Activated CD4-positive, CD25-positive, alpha-beta regulatory T cell (primary cell): ENCODE measurements at regions not wholly inside any gene's neighbourhood (a gene's known extent, or its start where the extent isn't known, plus 50 kb on each side); places are given as distances from the start of the nearest gene placed in this dataset.

Experiments used
- DNase-seq, 4 experiments: peaks; one replicate each; lab custom pipeline; 2025; lab: John Stamatoyannopoulos, UW

DNA sequence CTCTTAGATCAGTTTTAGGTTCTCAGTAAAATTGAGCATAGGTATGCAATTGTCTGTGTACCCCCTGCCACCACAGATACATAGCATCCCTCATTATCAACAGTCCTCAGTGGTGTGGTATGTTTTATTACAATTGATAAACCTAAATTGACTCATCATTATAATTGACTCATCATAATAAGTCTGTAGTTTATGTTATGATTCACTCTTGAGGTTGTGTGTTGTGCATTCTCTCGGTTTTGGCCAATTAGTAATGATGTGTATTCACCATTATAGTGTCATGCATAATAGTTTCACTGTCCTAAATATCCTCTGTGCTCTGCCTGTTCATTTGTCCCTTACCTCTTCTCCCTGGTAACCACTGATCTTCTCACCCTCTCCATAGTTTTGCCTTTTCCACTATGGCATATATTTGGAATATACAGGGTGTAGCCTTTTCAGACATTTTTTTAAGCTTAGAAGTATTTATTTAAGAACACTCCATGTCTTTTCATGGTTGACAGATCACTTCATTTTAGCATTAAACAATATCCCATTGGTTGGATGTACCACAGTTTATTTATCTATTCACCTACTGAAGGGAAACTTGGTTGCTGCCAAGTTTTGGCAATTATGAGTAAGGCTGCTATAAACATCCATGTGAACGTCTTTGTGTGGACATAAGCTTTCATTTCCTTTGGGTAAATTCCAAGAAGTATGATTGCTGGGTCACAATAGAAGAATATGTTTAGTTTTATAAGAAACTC lies 1620.6 kb upstream of the MIR17HG start:
- no peak for DNase-seq

DNA sequence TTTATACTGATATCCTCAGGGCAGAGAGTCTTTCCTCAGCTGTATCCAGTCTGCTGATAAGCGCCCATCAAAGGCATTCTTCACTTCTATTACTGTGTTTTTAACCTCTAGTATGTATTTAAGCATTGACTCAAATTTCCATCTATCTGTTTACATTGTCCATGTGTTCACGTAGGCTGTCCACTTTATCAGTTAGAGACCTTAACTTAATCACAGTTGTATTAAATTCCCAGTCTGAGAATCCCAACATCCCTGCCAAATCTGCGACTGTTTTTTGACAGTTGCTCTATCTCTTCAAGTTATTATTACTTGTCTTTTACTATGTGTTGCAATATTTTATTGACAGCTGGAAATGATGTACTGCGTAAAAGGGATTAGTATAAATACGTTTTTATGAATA lies 1613.7 kb upstream of the MIR17HG start:
- DNase-seq: no peak

- no peak for DNase-seq
These were observed 1610.4 kb upstream of the MIR17HG start for GRCh38 chr13:89737051-89737450.

GRCh38 chr13:89738072-89738471 lies 1609.4 kb upstream of the MIR17HG start:
- DNase-seq: no peak

- no peak for DNase-seq
These were observed 1606.3 kb upstream of the MIR17HG start for GRCh38 chr13:89740994-89741685.

DNA sequence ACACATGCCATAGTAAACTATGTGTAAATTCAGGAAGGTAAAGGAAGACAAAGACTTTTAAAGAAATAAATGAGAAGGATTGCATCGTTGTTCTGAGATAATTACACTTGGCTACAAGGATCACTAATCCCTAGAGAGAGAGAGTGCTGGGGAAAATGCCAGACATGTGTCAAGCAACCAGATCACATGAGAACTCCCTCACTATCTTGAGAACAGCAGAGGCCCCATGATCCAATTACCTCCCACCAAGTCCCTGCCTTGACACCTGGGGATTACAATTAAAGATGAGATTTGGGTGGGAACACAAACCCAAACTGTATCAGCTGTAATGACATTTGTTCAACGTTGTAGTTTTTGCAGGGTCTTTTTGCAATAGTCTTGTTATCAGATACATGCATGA lies 1600.9 kb upstream of the MIR17HG start:
- DNase-seq: no peak

- no peak for DNase-seq
These were observed 1598.8 kb upstream of the MIR17HG start for GRCh38 chr13:89748716-89749115.

GRCh38 chr13:89749888-89750287 lies 1597.6 kb upstream of the MIR17HG start:
- DNase-seq: no peak

DNA sequence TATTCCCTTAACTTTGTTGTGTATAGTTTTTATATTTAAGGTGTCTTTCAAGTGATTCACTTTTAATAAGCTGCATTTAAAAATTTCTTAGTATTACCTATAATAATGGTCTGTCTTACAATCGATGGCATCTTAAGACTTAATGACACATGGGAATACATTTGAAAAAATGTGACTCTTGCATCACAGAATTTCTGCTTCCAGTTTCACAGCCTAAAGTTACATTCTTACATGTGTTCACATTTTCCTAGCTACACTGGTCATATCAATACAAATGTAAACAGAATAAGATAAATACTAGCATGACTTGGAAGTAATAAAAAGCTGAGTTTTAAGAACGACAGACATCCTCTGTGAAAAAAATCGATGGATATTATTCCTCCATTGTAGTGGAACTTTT lies 1597.1 kb upstream of the MIR17HG start:
- DNase-seq: no peak

- no peak for DNase-seq
These were observed 1596.0 kb upstream of the MIR17HG start for GRCh38 chr13:89751432-89751930.

- no peak for DNase-seq
These were observed 1595.1 kb upstream of the MIR17HG start for GRCh38 chr13:89752394-89752793.

DNA sequence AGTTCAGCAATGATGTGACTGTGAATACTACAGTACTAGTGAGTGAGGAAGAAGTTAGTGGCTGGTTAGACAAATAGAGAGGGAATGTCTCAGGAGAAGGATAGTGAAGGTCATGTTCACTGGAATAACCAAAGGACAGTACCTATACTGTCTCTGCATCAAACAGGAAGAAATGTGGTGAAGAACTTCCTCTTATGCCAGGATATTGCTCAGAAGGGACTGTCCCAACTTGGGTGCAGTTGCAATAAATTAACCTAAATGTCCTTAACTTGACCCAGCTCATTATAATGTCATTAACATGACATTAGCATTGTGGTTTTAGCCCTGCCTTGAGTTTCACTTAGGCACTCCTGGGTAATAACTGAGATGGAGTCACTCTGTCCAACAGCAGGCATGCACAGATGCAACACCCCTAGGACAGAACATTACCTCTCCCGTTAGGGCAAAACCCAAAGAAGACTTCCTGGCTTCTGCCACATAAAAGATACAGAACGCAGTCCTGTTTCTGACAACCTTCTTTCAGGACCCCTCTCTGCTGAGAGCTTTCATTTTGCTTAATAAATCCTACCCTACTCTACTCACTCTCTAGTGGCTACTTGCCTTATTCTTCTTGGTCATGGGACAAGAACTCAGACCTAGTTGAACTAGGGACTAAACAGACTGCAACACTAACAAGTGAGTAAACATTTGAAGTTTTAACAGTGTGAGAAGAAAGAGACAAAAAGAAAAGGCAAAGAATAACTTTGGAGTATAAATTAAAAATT lies 1591.6 kb upstream of the MIR17HG start:
- no peak for DNase-seq

DNA sequence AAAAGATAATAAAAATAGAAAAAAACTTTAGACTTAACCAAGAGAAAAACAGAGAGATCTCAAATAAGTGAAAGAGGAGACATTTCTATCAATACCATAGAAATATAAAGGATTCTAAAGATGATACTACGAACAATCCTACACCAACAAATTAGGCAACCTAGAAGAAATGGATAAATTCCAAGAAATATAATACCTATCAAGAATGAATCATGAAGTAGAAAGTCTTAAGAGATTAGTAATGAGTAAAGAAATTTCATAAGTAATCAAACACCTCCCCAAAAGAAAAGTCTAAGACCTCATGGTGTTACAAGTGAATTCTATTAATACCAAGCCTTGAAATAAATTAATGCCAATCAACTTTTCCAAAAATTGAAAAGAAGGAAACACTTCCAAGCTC lies 1584.5 kb upstream of the MIR17HG start:
- no peak for DNase-seq

DNA sequence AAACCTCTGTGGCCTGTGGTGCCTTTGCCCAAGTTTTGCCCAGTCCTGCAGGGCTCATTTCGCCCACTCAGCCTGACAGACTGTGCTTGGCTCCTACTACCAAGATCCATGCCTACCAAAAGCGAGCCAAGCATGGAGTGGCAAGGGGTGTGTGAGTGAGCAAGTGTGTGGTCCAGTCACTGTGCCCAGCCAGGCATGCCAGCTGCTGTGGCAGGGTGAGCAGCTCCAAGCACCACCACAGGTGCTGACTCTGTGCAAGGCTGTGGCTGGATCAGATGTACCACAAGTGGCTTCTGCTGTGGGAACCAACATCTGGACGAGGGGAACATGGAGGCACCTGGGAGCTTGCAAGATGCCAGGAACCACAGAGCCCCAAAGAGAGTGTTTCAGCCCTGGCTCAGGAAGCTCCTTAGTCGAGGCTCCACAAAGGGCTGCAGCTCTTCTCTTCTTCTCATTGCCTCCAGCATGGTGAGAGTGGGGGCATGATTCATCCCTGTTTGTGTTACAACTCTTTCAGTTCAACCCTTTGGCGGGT lies 1564.2 kb upstream of the MIR17HG start:
- no peak for DNase-seq

DNA sequence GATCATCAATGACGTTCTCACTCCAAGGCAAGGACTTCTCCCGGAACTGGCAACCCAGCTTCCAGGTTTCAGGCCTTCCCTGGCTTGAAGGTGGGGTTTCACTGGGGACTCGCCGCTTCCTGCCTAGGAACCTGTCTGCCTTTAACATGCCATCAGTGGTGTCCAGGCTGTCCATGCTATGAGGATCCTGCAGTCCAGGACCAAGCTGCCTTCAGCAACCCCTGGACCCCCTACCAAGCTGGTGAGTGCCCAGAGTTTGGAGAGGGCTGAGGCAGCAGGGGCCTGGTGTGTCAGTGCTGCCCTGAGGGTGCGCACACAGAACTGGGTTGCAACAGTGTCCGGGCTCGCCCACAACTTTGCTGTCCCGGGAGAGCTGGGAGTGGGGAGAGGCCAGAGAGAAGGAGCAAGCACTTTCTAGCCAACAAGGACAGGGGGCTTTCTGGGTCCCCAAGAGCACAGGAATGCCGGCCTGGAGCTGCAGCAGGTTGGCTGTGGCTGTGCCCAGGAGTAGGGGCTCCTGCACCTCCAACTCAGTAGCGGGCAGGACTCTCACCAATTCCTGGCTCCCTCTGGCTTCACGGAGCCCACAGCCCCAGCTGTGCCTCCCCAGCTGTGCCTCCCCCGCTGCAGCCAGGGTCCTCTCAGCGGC lies 1563.2 kb upstream of the MIR17HG start:
- no peak for DNase-seq

DNA sequence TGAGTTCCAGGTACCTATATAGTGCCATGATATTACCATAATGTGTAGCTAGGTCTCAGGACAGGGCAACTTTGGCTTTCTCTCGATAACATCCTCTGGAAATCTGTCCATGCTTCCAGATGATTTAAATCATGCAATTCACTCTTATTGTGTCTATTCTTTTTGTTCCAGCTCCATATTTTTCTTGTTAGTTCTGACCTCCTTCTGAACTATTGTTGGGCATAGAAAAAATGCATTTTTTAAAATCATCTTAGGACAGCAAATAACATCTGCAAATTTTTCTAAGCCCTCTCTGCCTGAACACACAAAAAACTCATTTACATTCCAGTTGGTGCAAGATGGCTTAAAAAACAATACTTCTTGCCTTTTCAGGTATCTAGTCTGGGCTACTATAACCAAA lies 1561.0 kb upstream of the MIR17HG start:
- no peak for DNase-seq

GRCh38 chr13:89790696-89791095 lies 1556.8 kb upstream of the MIR17HG start:
- no peak for DNase-seq

GRCh38 chr13:89791971-89792630 lies 1555.4 kb upstream of the MIR17HG start:
- no peak for DNase-seq

DNA sequence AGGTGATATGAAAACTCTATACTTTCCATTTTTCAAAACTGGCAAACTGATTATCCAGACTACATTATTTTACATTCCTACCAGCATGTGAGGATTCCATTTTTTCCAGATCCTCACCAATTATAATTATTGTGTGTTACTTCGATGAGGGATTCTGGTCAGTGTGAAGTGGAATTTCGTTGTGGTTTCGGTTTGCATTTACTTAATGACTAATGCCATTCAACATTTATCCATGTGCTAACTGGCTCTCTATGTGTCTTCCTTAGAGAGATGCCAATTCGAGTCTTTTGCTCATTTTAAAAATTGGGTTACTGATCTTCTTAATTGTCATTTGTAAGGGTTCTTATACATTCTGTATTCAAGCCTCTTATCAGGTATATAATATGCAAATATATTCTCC lies 1551.3 kb upstream of the MIR17HG start:
- no peak for DNase-seq

DNA sequence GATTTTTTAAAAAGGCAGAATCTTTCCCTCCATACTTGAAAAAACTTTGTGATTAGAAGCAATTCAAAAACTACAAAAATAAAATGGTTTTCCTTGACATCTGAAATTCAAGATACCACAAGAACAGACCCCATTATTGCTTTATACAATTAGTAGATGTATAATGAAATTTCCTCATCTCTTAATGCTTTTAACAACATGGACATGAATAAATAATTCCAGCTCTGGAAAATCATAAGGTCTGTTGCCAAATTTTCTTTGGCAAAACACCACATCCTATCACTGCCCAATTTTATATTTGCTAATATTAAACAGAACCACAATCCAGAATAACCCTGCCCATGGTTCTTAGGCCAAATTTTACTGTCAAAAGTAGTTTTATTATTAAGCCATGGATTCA lies 1543.6 kb upstream of the MIR17HG start:
- DNase-seq: no peak

DNA sequence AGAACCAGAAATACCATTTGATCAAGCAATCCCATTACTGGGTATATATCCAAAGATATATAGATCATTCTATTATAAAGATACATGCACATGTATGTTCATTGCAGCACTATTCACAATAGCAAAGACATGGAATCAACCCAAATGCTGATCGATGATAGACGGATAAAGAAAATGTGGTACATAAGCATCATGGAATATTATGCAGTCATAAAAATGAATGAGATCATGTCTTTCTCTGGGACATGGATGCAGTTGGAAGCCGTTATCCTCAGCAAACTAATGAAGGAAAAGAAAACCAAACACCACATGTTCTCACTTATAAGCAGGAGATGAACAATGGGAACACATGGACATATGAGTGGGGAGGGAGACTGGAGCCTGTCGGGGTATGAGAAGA lies 1540.9 kb upstream of the MIR17HG start:
- no peak for DNase-seq

- DNase-seq: no peak
These were observed 1534.6 kb upstream of the MIR17HG start for GRCh38 chr13:89812856-89813255.
